K562 (cell line): ENCODE measurements at regions not wholly inside any gene's neighbourhood (a gene's known extent, or its start where the extent isn't known, plus 50 kb on each side); places are given as distances from the start of the nearest gene placed in this dataset.

Experiments used
- ATAC-seq: fragments of 200-7000 bp; cut with Tn5 transposase; 3 replicates; pipeline ENCODE4 v1.9.1; 2020; ENCODE audit warnings: moderate library complexity
- BruUV-seq: library from RNA; stranded (reverse); fragments of 400-500 nt; replicated peaks from 2 replicates; lab custom pipeline; 2021; lab: Mats Ljungman, UMichigan
- CTCF ChIA-PET: fragments of 300-600 bp; formaldehyde crosslinking; extraction: SDS; loops from one replicate; lab custom pipeline; 2021; ENCODE audit warnings: low intra/inter-chr PET ratio; lab: Yijun Ruan, JAX
- POLR2A ChIA-PET: fragments of 300-600, 350-650 bp; sonication (Branson Sonifier 250); formaldehyde crosslinking; extraction: SDS; loops from one replicate; lab custom pipeline; 2021; ENCODE audit warnings: antibody characterized with exemption, inconsistent platforms; lab: Yijun Ruan, JAX
- DNase-seq, 4 experiments: peaks; one replicate each; pipeline versions ENCODE4 v3.0.0 to v3.0.0-alpha.2; 2011 to 2018; ENCODE audit warnings: low spot score in 3 of 4, mixed read lengths in 3 of 4; ENCODE audit errors: extremely low read depth in 1 of 4
- FAIRE-seq: peaks from 2 replicates; lab custom pipeline; 2011; peaks lifted over from hg19 to GRCh38; lab: Jason Lieb, UNC
- H2AFZ ChIP-seq: 2 replicates; pipeline ENCODE4 v1.6.0; 2011; ENCODE audit warnings: low read depth, low read length, control low read depth, inconsistent platforms
- H3K27ac ChIP-seq: fragments of 200-600 bp; 3 replicates; pipeline ENCODE4 v1.8.0; 2011; ENCODE audit warnings: low read depth, mild to moderate bottlenecking, control low read depth, inconsistent platforms, low read length, moderate library complexity, mixed read lengths; ENCODE audit errors: extremely low read depth
- H3K27me3 ChIP-seq, 2 experiments: fragments of 300-600 bp in 1 of 2; 2 replicates in 1 of 2; 3 replicates in 1 of 2; pipeline versions ENCODE4 v1.6.0 to v1.8.0; 2011; ENCODE audit warnings: inconsistent platforms in 2 of 2, low read length in 2 of 2, mild to moderate bottlenecking in 1 of 2, mixed read lengths in 1 of 2, moderate library complexity in 1 of 2; ENCODE audit not compliant: control insufficient read depth in 2 of 2, insufficient read depth in 2 of 2
- H3K36me3 ChIP-seq: fragments of 300-600 bp; 3 replicates; pipeline ENCODE4 v1.8.0; 2011; ENCODE audit warnings: mild to moderate bottlenecking, low read length, inconsistent platforms; ENCODE audit not compliant: control insufficient read depth, insufficient read depth
- H3K4me1 ChIP-seq, 2 experiments: fragments of 200-600 bp in 1 of 2; replicated peaks in 1 of 2; 2 replicates in 1 of 2; 3 replicates in 1 of 2; pipeline versions ENCODE4 v1.5.1 to v1.8.0; 2011; ENCODE audit warnings: inconsistent platforms in 2 of 2, low read length in 2 of 2, mild to moderate bottlenecking in 1 of 2, mixed read lengths in 1 of 2, moderate library complexity in 1 of 2; ENCODE audit not compliant: control insufficient read depth in 2 of 2, insufficient read depth in 2 of 2
- H3K4me2 ChIP-seq: 2 replicates; pipeline ENCODE4 v1.6.1; 2011; ENCODE audit warnings: low read length, control low read depth, inconsistent platforms, mixed read lengths; ENCODE audit not compliant: insufficient read depth
- H3K4me3 ChIP-seq: fragments of 200-600 bp; sonication (generic), shearing (Covaris generic); 2 replicates; pipeline ENCODE4 v1.5.1; 2016; ENCODE audit warnings: control low read depth, inconsistent platforms
- H3K79me2 ChIP-seq: fragments of 200-600 bp; 3 replicates; pipeline ENCODE4 v1.8.0; 2011; ENCODE audit warnings: low read length, inconsistent platforms; ENCODE audit not compliant: control insufficient read depth, insufficient read depth
- H3K9ac ChIP-seq, 2 experiments: 2 replicates each; pipeline versions ENCODE4 v1.6.0 to v1.6.1; 2011; ENCODE audit warnings: low read depth in 2 of 2, low read length in 2 of 2, control low read depth in 1 of 2, inconsistent platforms in 1 of 2, mild to moderate bottlenecking in 1 of 2, mixed read lengths in 1 of 2; ENCODE audit not compliant: insufficient read depth in 1 of 2
- H3K9me1 ChIP-seq: one replicate; pipeline ENCODE4 v1.6.0; 2011; ENCODE audit warnings: inconsistent platforms, mild to moderate bottlenecking, low read length, moderate library complexity; ENCODE audit not compliant: control insufficient read depth, insufficient read depth
- H3K9me3 ChIP-seq: replicated peaks from 2 replicates; pipeline ENCODE4 v1.5.1; 2011; ENCODE audit warnings: low read depth, low read length, inconsistent platforms; ENCODE audit not compliant: control insufficient read depth, insufficient read depth
- H4K20me1 ChIP-seq: replicated peaks from 2 replicates; pipeline ENCODE4 v1.6.1; 2011; ENCODE audit warnings: low read length, inconsistent platforms, mixed read lengths; ENCODE audit not compliant: control insufficient read depth, insufficient read depth
- GABPB2 ChIP-seq: fragments of 250-450 bp; sonication (Bioruptor Pico); conservative IDR thresholded peaks from 2 replicates; pipeline ENCODE4 v1.5.1; 2021; ENCODE audit warnings: mild to moderate bottlenecking
- HMBOX1 ChIP-seq: sonication (generic); IDR thresholded peaks from 2 replicates; pipeline ENCODE4 v1.6.1; 2016
- LEF1 ChIP-seq: fragments of 450-650 bp; IDR thresholded peaks from 2 replicates; pipeline ENCODE4 v1.6.1; 2016; ENCODE audit warnings: mild to moderate bottlenecking
- NR0B1 ChIP-seq: fragments of 450-650 bp; IDR thresholded peaks from one replicate; pipeline ENCODE4 v1.6.1; 2018; ENCODE audit warnings: mild to moderate bottlenecking, moderate library complexity; ENCODE audit not compliant: partially characterized antibody
- NR2F6 ChIP-seq: fragments of 450-650 bp; formaldehyde crosslinking; IDR thresholded peaks from 2 replicates; pipeline ENCODE4 v1.4.0; 2020; ENCODE audit warnings: mild to moderate bottlenecking
- PYGO2 ChIP-seq: fragments of 450-650 bp; IDR thresholded peaks from 2 replicates; pipeline ENCODE4 v1.6.1; 2016; ENCODE audit warnings: mild to moderate bottlenecking, missing genetic modification characterization, moderate library complexity, missing compliant biosample characterization
- RB1 ChIP-seq: fragments of 450-650 bp; IDR thresholded peaks from 2 replicates; pipeline ENCODE4 v1.6.1; 2017; ENCODE audit warnings: low read depth, mild to moderate bottlenecking
- RCOR1 ChIP-seq, 2 experiments: IDR thresholded peaks; 2 replicates each; pipeline ENCODE4 v1.6.1; 2012; ENCODE audit warnings: low read depth in 2 of 2, low read length in 2 of 2, borderline replicate concordance in 1 of 2, improper control_type of control experiment in 1 of 2
- SIRT6 ChIP-seq: IDR thresholded peaks from one replicate; pipeline ENCODE4 v1.6.1; 2012; ENCODE audit warnings: low read depth, mild to moderate bottlenecking, control low read depth, inconsistent platforms, low read length, moderate library complexity
- SMAD4 ChIP-seq: fragments of 250-450 bp; sonication (Bioruptor Pico); conservative IDR thresholded peaks from 2 replicates; pipeline ENCODE4 v1.8.0; 2021; ENCODE audit warnings: inconsistent platforms, mild to moderate bottlenecking, moderate library complexity
- ZNF384 ChIP-seq: IDR thresholded peaks from 2 replicates; pipeline ENCODE4 v1.6.1; 2012; ENCODE audit warnings: low read depth, low read length, improper control_type of control experiment
- ZNF431 ChIP-seq: sonication (generic); formaldehyde crosslinking; IDR thresholded peaks from 2 replicates; pipeline ENCODE4 v1.8.0; 2022; ENCODE audit warnings: mild to moderate bottlenecking, missing genetic modification reagents
- WGBS: fragments of 100-300 bp; shearing (Covaris generic); methylation state at CpG from one replicate; pipeline ENCODE4 v1.1.6; 2016; ENCODE audit warnings: low coverage, mixed read lengths; ENCODE audit not compliant: insufficient coverage; ENCODE audit errors: missing lambda C conversion rate; 5-methylcytosine and 5-hydroxymethylcytosine counted together
- in situ Hi-C: fragments of 300-500 bp; cut with MboI; formaldehyde crosslinking; loops from 4 replicates; pipeline ENCODE4 v1.15.0; 2018; ENCODE audit warnings: inconsistent platforms, mixed read lengths
- intact Hi-C: fragments of 100-400 bp; cut with micrococcal nuclease; formaldehyde crosslinking; loops from 2 replicates; pipeline ENCODE4 v1.14.2; 2022
- TF ChIP-seq, protein P1 (sequence below): fragments of 250-450 bp; sonication (Bioruptor Pico); IDR thresholded peaks from 2 replicates; pipeline ENCODE4 v1.4.0; 2020
- TF ChIP-seq, protein P2 (sequence below): fragments of 450-650 bp; formaldehyde crosslinking; IDR thresholded peaks from 2 replicates; pipeline ENCODE4 v1.4.0; 2020; ENCODE audit warnings: mild to moderate bottlenecking, moderate library complexity

DNA sequence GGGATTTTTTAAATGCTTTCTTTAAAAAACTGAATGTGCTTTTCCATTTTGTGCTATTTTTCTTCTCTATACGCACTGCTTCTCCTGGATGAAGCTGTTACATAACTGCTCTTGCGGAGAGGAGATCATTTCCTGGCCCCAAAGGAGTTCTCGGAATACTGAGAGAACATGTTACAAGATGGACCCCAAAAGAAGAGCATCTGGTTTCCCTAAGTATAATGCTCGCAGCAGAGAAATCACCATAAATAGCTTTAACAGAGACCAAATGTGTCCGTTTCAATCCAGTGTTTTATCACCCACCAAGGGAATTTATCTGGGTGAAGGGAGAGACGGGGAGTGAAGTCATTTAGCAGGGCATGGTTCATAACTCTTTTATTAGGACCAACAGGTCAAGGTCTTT is 80.1 kb downstream of the RBM43 start:
- FAIRE-seq (no peak), DNase-seq (no peak), ATAC-seq (no peak)
- CTCF ChIA-PET = interaction anchor here (0.7 kb wide), 1 partner anchor 175 kb away, joined by 3 read pairs; no protein-coding TSS in a partner anchor
- H3K4me2 ChIP-seq = no peak overlapping the region
- no peaks in the 10 kb centered on the region for H4K20me1 ChIP-seq
- no peaks in the 10 kb centered on the region for H3K9me1 ChIP-seq
- POLR2A ChIA-PET = interaction anchor here (1.0 kb wide), 1 partner anchor 20 kb away, joined by 3 read pairs; no protein-coding TSS in a partner anchor
- no peaks in the 10 kb centered on the region for H3K27me3 ChIP-seq
- no peak overlapping the region for H3K9ac ChIP-seq
- in situ Hi-C loops (no loop called here), intact Hi-C loops (no loop called here)
- H3K4me1 ChIP-seq = no peaks in the 10 kb centered on the region
- no peak overlapping the region for H2AFZ ChIP-seq
- no TSS peak for BruUV-seq
- H3K9me3 ChIP-seq = no peaks in the 10 kb centered on the region
- no peaks in the 10 kb centered on the region for H3K79me2 ChIP-seq
- H3K27ac ChIP-seq = no peak overlapping the region
- H3K36me3 ChIP-seq = no peaks in the 10 kb centered on the region
- H3K4me3 ChIP-seq = no peak overlapping the region
- 2% methylated on average over 6 of the region's 6 CpGs for WGBS
- TF ChIP-seq HMBOX1 (no peak), NR0B1 (no peak), LEF1 (no peak), RB1 (no peak), ZNF384 (no peak), ZNF431 (CRISPR knock-in tag) (no peak), GABPB2 (CRISPR knock-in tag) (no peak), SIRT6 (no peak), PYGO2 (tag) (no peak), NR2F6 (CRISPR knock-in tag) (no peak), RCOR1 (IDR thresholded peaks at IDR 0.05; ENCODE audit: borderline replicate concordance in 1 of 2, low read depth in 2 of 2, low read length in 2 of 2) (no peak), SMAD4 (CRISPR knock-in tag) (no peak)
- TF ChIP-seq, protein P1, sequence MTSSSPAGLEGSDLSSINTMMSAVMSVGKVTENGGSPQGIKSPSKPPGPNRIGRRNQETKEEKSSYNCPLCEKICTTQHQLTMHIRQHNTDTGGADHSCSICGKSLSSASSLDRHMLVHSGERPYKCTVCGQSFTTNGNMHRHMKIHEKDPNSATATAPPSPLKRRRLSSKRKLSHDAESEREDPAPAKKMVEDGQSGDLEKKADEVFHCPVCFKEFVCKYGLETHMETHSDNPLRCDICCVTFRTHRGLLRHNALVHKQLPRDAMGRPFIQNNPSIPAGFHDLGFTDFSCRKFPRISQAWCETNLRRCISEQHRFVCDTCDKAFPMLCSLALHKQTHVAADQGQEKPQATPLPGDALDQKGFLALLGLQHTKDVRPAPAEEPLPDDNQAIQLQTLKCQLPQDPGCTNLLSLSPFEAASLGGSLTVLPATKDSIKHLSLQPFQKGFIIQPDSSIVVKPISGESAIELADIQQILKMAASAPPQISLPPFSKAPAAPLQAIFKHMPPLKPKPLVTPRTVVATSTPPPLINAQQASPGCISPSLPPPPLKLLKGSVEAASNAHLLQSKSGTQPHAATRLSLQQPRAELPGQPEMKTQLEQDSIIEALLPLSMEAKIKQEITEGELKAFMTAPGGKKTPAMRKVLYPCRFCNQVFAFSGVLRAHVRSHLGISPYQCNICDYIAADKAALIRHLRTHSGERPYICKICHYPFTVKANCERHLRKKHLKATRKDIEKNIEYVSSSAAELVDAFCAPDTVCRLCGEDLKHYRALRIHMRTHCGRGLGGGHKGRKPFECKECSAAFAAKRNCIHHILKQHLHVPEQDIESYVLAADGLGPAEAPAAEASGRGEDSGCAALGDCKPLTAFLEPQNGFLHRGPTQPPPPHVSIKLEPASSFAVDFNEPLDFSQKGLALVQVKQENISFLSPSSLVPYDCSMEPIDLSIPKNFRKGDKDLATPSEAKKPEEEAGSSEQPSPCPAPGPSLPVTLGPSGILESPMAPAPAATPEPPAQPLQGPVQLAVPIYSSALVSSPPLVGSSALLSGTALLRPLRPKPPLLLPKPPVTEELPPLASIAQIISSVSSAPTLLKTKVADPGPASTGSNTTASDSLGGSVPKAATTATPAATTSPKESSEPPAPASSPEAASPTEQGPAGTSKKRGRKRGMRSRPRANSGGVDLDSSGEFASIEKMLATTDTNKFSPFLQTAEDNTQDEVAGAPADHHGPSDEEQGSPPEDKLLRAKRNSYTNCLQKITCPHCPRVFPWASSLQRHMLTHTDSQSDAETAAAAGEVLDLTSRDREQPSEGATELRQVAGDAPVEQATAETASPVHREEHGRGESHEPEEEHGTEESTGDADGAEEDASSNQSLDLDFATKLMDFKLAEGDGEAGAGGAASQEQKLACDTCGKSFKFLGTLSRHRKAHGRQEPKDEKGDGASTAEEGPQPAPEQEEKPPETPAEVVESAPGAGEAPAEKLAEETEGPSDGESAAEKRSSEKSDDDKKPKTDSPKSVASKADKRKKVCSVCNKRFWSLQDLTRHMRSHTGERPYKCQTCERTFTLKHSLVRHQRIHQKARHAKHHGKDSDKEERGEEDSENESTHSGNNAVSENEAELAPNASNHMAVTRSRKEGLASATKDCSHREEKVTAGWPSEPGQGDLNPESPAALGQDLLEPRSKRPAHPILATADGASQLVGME (CRISPR knock-in tag) = no peak
- TF ChIP-seq, protein P2, sequence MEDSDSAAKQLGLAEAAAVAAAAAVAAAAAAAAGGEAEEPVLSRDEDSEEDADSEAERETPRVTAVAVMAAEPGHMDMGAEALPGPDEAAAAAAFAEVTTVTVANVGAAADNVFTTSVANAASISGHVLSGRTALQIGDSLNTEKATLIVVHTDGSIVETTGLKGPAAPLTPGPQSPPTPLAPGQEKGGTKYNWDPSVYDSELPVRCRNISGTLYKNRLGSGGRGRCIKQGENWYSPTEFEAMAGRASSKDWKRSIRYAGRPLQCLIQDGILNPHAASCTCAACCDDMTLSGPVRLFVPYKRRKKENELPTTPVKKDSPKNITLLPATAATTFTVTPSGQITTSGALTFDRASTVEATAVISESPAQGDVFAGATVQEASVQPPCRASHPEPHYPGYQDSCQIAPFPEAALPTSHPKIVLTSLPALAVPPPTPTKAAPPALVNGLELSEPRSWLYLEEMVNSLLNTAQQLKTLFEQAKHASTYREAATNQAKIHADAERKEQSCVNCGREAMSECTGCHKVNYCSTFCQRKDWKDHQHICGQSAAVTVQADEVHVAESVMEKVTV = no peak
